ENCODE measurements at regions not wholly inside any gene's neighbourhood (a gene's known extent, or its start where the extent isn't known, plus 50 kb on each side); places are given as distances from the start of the nearest gene placed in this dataset.

DNA sequence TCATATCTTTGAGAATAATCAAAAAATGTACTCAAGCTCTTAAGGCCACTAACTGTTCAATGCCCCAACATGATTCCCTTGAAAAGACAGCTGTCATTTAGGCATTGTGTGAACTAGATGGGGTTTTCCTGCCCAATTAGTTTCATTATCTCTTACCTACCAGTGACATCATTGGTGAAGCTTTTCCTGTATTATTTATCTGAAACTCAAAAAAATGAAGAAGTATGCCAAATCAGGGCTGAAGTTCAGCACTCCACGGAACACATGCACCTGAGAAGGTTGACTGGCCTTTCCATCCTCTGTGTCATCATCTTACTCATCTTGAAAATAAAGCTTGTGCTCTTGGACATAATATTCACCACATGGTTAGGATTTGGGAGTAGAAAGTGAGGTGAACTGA lies 126.4 kb downstream of the TXNL1 start:
- no peak for TF ChIP-seq POLR2AphosphoS5 (IDR thresholded peaks at IDR 0.05; ENCODE audit: low read depth, low read length)
- TF ChIP-seq POLR2A (IDR thresholded peaks at IDR 0.05; ENCODE audit: low read depth, low read length) = no peak
- no peak for TF ChIP-seq TAF1 (IDR thresholded peaks at IDR 0.05; ENCODE audit: borderline replicate concordance, low read depth, low read length)

Data from GM12892 (cell line).